HG03159 (cell line): ENCODE measurements at regions not wholly inside any gene's neighbourhood (a gene's known extent, or its start where the extent isn't known, plus 50 kb on each side); places are given as distances from the start of the nearest gene placed in this dataset.

Experiments
- ATAC-seq: cut with Tn5 transposase; IDR thresholded peaks from one replicate; pipeline ENCODE4 v1.9.1; 2021; ENCODE audit warnings: mild to moderate bottlenecking, moderate library complexity; ENCODE audit not compliant: unreplicated experiment

DNA sequence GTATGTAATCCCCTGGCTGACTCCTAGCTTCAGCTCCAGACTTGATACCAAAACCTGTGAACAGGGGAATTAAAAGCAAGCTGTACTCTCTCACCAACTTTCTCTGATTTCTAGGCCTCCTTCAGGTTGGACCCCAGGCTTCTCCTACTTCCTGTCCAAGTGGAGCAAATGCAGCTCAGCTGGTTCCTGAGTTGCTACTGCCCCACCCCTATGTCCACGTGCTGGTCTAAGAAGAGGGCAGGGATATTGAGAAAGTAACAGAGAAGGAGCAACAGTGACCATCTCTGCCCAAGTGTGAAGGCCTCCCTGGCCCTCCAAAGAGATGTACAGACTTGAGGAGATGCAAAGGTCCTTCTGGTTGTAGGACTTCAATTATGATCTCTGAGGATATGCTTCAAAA is 188.3 kb upstream of the MCHR2 start:
- no peak for ATAC-seq

GRCh38 chr6:100181309-100181708 is 187.3 kb upstream of the MCHR2 start:
- no peak for ATAC-seq

DNA sequence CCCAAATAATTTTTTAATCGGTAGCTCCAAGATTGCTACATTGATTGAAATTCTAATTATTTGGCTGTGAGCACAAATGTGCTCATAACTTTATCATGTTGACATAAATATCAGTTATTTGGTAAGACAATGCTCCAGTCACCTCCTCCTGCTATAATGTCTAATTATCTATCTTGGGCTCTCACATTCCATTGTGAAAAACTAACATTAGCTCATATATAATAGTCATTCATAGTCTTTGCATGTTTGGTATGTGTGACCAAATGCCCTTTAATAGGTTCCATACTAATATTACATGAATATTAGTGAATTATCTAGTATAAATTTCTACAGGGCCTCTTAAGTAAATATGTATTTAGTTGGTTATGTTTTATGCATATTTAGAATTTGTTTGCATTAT is 185.6 kb upstream of the MCHR2 start:
- ATAC-seq: no peak

GRCh38 chr6:100177956-100178355 is 183.9 kb upstream of the MCHR2 start:
- ATAC-seq: no peak

DNA sequence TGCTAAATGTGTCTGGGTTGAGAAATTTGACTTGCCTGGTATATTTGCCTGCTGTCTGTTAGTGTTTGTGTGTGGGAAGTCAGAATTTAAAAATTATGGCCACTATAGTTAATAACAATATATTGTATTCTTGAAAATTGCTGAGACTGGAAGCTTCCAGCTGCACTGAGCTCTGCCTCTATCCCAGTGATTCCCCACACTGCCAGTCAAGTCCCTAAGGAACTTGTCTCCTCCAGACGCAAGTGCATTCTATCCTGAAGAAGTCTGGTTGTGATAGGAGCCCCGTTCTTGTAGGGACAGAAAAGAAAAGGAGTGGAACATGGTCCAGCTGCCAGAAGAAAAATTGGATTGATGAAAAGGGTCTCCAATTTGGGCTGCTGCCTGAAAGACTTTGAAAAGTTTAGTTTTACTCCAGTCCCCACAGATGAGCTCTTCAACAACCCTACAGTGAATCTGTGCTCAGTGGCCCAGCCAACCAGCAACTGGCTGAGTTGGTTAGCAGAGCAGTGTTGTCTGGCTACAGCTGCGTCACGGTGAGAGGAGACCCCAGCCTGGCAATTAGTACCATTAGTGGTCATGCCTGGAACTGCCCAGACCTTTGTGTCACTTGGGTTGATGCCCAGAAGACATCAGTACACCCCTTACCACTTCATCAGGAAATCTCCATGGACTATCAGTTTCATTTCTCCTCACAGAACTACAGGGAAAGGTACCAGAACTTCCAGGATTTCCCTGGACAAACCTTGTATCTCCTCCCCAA is 183.1 kb upstream of the MCHR2 start:
- ATAC-seq: no peak

DNA sequence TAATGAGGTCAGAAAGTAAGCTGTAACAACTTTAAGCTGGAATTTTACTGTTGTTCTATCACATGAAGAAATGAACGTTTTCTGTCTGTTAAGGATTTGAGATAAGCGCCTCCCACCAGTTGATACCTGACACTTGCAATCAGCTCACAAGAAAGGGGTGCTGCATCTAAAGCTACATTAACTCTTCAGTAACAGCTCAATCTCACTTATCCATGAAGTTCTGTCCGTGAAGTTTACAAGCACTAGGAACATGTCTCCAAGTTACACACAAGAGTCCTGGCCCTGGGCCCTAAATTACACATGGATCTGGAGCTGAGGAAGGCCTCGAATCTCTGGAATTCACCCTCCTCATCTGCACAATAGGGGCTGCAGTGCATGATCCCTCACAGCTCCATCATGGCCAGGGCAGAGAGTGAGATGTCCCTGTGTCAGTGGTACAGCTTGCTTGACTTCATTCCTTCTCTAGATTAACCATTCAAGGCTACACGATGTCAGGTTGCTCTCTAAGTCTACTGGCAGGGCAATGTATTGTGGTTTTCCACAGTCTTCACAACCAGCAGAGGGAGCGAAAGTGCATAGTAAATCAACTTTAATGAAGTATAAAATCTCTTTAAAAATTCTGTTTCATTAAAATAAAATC is 182.4 kb upstream of the MCHR2 start:
- ATAC-seq: no peak

- no peak for ATAC-seq
Observed at GRCh38 chr6:100175814-100176310, 181.8 kb upstream of the MCHR2 start.

DNA sequence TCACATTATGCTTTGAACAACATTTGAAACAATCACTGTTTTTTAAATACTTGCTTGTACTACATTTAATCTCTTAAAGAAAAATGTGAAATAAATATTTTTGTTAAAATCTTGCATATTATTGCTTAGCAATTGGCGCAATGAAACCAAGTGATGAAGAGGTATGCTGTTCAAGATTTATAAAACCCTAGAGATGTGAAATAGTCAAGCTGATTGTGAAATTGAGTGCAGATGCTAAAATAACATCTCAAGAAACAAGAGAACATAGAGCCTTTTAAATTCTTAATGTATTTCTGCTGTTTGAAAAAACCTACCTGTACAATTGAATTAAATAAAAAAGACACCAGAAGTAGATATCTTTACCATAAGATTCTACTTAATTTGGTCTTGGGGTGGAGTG is 179.2 kb upstream of the MCHR2 start:
- no peak for ATAC-seq

GRCh38 chr6:100172322-100172713 is 178.3 kb upstream of the MCHR2 start:
- no peak for ATAC-seq

- ATAC-seq: peak; percentile 68
Observed at GRCh38 chr6:100171533-100172321, 177.7 kb upstream of the MCHR2 start.

GRCh38 chr6:100168148-100168547 is 174.1 kb upstream of the MCHR2 start:
- ATAC-seq: no peak

DNA sequence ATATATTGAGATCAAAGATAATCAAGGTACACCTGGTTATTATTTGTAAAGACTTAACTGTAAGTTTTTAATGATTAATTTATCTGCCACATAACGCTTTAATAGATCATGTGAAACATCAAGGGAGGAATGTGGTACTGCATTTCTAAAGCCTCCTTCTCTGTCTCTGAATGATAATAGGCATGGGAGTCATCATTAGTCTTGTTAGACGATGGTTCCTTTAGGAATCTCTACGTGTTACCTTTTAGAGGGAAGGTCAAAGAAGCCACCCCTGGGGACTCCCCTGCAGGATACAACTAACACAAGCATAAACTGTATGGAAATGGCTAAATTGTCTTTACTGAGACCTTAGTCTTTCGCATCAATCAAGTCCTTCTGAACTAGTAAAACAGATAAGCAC is 173.6 kb upstream of the MCHR2 start:
- ATAC-seq: no peak

- ATAC-seq: no peak
Observed at GRCh38 chr6:100166956-100167355, 172.9 kb upstream of the MCHR2 start.

DNA sequence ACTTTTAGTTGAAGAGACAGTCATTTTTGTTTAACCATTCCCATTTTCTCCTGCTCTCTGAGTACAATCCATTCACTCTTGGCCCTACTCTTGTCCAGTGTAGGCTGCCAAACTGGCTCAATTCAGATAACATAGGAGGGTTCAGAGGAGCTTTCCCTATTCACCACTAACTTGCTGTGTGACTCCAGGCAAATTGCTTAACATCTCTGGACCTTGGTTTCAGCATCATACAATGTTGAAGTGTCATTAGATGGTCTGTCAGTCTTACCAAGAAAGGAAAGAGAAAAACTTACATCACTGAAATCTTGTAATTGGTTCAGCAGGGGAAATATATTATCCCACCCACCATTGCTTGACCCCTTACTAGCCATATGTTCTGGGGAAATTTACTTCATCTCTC is 171.4 kb upstream of the MCHR2 start:
- ATAC-seq: no peak

DNA sequence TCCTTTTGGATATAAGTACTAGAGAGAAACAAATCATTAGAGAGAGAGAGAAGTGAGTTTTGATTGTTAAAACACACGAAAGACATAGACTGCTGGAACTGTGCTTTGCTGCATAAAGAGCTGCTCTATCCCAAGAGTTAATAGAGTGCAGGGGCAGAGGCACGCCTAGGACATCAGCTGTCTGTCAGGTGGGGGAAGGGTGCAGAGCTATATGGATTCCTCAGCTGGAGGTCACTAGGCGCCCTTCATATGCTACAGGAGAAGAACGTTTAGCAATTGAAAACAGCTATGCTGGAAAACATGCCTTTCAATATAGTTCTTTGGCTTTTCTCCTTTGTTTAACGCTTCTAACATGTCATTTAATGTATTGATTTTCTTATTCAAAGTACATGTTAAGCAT is 169.0 kb upstream of the MCHR2 start:
- no peak for ATAC-seq

DNA sequence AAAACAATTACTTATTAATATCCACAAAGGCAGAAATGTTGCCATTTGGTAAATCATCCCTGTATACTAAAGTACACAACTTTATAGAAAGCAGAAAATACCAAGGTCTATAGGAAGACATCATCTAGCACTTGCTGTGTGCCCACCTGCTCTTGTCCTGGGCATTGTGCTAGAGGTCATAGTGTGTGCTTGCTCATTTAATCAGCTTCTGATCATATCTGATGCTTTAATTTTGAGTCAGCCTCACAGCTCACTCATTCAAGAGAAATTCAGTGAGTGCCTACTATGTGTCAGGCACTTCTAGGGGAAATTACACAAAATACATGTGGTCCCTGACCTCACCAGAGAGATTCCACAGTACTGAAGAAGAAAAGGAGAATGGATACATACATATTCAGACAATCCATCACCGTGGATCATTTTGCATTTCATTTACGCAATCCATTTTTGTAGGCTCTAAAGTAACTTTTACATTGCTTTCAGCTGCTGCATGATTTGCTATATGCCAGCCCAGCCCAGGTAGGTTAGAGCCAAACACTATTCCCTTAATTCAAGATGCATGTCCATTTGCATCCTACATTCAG is 167.9 kb upstream of the MCHR2 start:
- ATAC-seq: no peak

DNA sequence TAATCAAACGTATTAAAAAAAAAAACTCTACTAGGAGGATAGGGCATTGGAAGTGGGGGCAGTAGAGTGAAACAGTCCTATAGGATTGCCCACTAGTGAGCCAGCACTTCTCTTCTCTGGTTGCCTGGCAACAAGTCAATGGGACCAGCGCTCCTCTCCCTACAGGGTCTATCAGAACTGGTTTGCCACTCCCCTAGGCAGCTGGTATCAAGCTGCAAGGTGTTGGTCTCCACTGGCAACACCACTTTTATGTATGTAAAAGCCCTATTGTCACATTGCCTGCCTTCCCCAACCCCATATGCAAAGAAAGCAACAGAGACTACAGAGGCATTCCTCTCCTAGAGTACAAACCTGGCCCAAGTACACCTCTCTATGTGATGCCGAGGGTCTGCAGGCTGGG is 166.9 kb upstream of the MCHR2 start:
- ATAC-seq: no peak

DNA sequence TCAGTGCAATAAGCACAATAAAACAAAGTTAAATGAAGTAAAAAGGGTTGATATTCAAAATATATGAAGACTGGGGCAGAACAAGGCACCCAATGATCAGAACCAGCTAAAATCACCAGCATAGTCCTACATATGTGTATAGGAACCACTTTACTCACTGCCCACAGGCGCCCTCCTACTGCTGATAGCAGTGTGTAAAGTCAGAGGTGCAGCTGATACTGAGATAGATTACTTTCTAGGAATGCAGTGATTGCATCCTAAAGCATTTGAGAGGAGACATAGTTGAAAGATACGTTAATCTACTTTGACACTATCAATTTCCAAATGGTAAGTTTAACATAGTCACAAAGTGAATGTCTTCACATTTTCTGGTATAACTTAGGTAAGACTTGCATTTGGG is 161.1 kb upstream of the MCHR2 start:
- no peak for ATAC-seq

DNA sequence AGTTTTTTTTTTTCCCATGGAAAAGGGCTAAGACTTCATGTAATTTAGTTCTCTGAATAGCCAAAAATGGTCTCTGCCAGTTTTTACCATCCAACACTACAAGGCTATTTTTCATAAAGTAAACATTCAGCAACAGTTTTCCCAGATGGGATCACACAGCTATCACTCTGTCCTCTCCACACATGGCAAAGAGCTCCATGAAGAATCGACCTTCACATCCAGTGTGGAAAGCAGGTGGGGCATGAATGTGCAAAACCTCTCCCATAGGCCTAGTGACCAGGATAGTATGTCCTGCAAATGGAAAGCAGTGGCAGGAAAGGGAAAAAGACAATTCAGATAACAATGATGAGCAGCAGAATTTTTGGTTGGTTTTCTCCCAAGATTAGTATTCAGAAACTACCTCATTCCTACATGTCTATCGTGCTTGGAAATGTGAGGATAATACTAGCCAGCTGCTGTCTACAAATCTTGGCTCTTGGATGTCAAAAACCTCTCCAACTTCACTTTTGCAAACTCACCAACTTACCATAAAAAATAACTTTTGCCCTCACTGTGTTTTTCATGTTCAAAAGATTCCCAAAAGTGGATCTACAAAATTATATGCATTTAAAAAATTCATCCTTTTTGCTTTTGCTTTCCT is 159.7 kb upstream of the MCHR2 start:
- ATAC-seq: no peak

DNA sequence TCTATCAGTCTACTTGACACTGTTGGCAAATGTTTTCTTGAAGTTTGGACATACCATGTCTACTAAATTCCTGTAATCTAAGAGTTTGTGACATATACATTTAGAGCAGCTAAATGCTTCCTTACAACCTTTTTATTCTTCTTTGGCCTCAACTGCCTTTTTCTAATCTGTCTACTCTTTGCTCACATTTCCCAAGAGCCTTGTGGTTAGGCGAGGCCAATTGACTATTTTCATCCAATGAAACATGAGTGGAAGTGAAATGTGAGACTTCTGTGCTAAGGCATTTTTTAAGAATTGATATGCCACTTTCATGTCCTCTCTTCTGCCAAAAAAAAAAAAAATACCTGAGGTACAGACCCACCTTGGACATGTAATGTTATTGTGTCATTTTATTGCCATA is 158.2 kb upstream of the MCHR2 start:
- ATAC-seq: no peak

DNA sequence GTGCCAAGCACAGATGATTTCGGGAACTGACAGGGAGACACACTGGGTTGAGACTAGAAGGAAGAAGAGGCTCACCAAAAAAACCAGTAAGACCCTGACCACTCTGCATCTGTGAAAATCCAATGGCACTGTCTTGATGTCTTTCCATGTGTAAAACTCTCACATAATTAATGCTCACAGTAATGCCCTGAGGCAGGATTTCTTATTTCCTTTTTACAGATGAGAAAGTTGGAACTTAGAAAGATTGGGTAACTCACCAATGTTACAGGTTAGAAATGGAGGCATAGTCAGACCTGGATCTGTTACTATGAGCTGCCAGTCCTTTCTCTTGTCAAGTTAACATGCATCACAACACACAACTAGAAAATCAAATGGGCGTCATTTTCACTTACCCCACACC is 151.0 kb upstream of the MCHR2 start:
- no peak for ATAC-seq
